ENCODE measurements at regions not wholly inside any gene's neighbourhood (a gene's known extent, or its start where the extent isn't known, plus 50 kb on each side); places are given as distances from the start of the nearest gene placed in this dataset.

DNA sequence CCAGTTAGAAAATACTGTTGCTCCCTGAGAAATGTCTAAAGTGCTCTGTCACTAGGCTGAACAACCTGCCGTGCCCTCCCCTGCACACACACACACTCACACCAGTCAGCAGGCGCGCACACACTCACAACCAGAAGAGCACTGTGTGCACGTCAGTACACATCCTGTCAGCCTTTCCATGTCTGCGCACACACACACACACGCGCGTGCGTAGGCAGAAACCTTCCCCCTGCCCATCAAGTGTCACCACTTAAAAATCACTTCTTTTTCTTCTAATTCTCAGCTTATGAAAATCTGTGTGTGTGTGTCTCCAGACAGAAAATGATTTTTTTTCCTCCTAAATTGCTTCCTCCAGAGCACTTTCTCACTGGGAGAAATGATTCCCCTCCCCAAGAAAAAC is 100.3 kb downstream of the EDN3 start:
- TF ChIP-seq, protein P1, sequence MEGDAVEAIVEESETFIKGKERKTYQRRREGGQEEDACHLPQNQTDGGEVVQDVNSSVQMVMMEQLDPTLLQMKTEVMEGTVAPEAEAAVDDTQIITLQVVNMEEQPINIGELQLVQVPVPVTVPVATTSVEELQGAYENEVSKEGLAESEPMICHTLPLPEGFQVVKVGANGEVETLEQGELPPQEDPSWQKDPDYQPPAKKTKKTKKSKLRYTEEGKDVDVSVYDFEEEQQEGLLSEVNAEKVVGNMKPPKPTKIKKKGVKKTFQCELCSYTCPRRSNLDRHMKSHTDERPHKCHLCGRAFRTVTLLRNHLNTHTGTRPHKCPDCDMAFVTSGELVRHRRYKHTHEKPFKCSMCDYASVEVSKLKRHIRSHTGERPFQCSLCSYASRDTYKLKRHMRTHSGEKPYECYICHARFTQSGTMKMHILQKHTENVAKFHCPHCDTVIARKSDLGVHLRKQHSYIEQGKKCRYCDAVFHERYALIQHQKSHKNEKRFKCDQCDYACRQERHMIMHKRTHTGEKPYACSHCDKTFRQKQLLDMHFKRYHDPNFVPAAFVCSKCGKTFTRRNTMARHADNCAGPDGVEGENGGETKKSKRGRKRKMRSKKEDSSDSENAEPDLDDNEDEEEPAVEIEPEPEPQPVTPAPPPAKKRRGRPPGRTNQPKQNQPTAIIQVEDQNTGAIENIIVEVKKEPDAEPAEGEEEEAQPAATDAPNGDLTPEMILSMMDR (IDR thresholded peaks at IDR 0.05) = no peak
- no peak overlapping the region for H3K27ac ChIP-seq
- no peak overlapping the region for H3K4me3 ChIP-seq
- DNase-seq (no peak), ATAC-seq (peak in 1 of 8 donors; percentile 20)
- intact Hi-C loops (cut with DNase I) = loop anchor here in 8 of 10 donors (5.0 to 10.0 kb wide), 7 partner anchors 176 to 536 kb away; no protein-coding TSS in a partner anchor
- H3K4me1 ChIP-seq = peaks cover 0 to 19% (median 10%) of the 10 kb centered on the region in 9 donors
- H3K9me3 ChIP-seq = no peaks in the 10 kb centered on the region
- H3K27me3 ChIP-seq = peaks cover 12 to 98% (median 91%) of the 10 kb centered on the region in 7 donors
- 28 to 42% methylated on average over 9 of the region's 9 CpGs for WGBS, 2 donors
- H3K36me3 ChIP-seq = no peaks in the 10 kb centered on the region

DNA sequence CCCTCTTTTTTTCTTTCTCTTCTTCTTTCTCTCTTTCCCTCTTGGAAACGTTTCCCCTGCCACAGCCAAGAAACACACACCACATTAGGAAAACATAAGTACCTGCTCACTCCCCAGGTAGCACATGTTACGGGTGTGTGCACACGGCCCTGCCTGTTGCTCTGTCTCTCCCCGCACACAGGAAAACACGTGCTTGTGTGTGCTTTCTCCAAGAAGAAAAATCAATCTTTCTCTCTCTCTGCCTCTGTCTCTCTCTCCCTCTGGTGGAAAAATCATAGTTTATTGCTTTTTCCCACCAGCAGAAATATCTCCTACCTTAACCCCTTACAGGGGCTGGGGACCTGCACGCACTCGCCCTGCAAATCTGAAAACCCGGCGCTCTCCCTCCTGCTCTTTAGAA is 102.3 kb downstream of the EDN3 start:
- no peak for DNase-seq
- Histone ChIP-seq H3K36me3 (no peaks in the 10 kb centered on the region), H3K27me3 (peaks cover 12 to 97% (median 89%) of the 10 kb centered on the region in 7 donors), H3K27ac (no peak overlapping the region), H3K4me3 (no peak overlapping the region), H3K9me3 (no peaks in the 10 kb centered on the region), H3K4me1 (peaks cover 0 to 19% (median 10%) of the 10 kb centered on the region in 9 donors)
- WGBS, 2 donors = 17 to 25% methylated on average over 9 of the region's 9 CpGs
- intact Hi-C loops (cut with DNase I) = loop anchor here in 8 of 10 donors (5.0 to 10.0 kb wide), 7 partner anchors 178 to 538 kb away; no protein-coding TSS in a partner anchor
- no peak for ATAC-seq
- TF ChIP-seq, protein P1 (IDR thresholded peaks at IDR 0.05) = no peak

DNA sequence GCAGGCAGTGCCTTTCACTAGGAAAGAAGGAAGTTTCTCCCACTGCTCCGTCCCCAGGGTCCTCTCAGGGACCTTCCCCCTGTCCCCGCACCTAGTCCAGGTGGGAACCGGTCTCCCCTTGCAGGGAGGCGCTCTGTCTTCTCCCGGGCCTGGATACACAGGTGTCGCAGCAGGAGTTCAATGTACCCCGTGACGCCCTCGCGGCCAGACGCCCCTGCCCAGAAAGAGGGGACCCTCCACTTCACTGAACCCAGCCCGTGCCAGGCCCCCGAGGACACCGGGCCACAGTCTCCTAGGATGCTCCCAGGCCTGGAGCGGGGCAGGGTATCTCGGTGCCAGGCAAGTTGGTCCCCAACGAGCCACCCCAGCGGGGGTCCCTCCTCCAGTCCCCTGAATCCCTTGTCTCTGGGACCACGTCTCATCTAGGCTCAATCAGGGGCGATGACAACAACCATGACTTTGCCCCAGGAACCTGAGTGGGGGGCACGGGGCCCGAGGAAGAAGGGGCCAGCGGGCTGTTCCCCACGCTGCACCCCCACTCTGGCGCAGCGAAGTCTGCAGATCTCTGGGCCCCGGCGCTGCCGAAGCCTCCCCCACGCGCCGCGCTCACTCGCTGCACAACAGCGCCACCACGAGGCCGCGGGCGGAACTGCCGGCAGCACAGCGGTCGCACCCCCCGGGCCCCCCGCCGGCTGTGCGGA is 103.0 kb downstream of the EDN3 start:
- no peaks in the 10 kb centered on the region for H3K36me3 ChIP-seq
- ATAC-seq (peak; percentile 60 to 78 (median 68)), DNase-seq (peak; percentile 21 to 52)
- peaks cover 0 to 19% (median 10%) of the 10 kb centered on the region in 9 donors for H3K4me1 ChIP-seq
- no peaks in the 10 kb centered on the region for H3K9me3 ChIP-seq
- peak overlapping the region in 3 of 10 donors; percentile 9 to 17 (median 10) for H3K4me3 ChIP-seq
- TF ChIP-seq, protein P1 (IDR thresholded peaks at IDR 0.05) = peak; percentile 80 to 98 (median 95)
- H3K27me3 ChIP-seq = peaks cover 12 to 97% (median 89%) of the 10 kb centered on the region in 7 donors
- 3 to 6% methylated on average over 46 of the region's 46 CpGs for WGBS, 2 donors
- intact Hi-C loops (cut with DNase I) = loop anchor here in 8 of 10 donors (5.0 to 10.0 kb wide), 7 partner anchors 179 to 539 kb away; no protein-coding TSS in a partner anchor
- H3K27ac ChIP-seq = no peak overlapping the region

DNA sequence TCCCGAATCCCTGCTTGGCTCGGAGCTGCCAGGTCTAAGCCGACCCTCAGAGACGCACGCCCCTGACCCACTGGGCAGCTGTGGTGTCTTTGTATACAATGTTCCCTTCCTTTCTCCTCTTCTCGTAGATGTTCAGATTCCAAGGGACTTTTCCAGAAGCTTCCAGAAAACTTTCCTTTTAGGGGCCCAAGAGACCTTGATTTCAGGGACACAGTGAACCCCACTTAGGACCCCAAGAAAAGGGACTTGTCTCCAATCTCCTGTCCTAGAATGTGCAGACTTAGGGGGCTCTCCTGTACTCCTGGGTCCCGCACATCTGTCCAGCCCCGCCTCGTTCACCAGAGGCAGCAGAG is 103.5 kb downstream of the EDN3 start:
- Histone ChIP-seq H3K4me1 (peaks cover 0 to 19% (median 10%) of the 10 kb centered on the region in 9 donors), H3K4me3 (peak overlapping the region in 3 of 10 donors; percentile 9 to 17 (median 10)), H3K27ac (no peak overlapping the region), H3K9me3 (no peaks in the 10 kb centered on the region), H3K36me3 (no peaks in the 10 kb centered on the region), H3K27me3 (peaks cover 12 to 97% (median 87%) of the 10 kb centered on the region in 7 donors)
- 24 to 27% methylated on average over 9 of the region's 9 CpGs for WGBS, 2 donors
- TF ChIP-seq, protein P1 (IDR thresholded peaks at IDR 0.05) = peak in 2 of 9 donors; percentile 1 to 10
- intact Hi-C loops (cut with DNase I) = loop anchor here in 8 of 10 donors (5.0 to 10.0 kb wide), 7 partner anchors 179 to 539 kb away; no protein-coding TSS in a partner anchor
- no peak for DNase-seq
- ATAC-seq = no peak

Data from heart right ventricle (tissue), 16 donors.